GM21515 (cell line): ENCODE measurements at regions not wholly inside any gene's neighbourhood (a gene's known extent, or its start where the extent isn't known, plus 50 kb on each side); places are given as distances from the start of the nearest gene placed in this dataset.
A peak's percentile ranks its signal among the peaks of the same experiment; 100 is the strongest.
"Not testable (repeated sequence)": the region's sequence is repeated elsewhere in the genome, so short reads cannot be mapped to it uniquely, and the experiment has no call there.

Experiments used
- ATAC-seq: cut with Tn5 transposase; IDR thresholded peaks from one replicate; pipeline ENCODE4 v1.9.1; 2021; ENCODE audit not compliant: unreplicated experiment

GRCh38 chr3:147471741-147472140, 62.6 kb downstream of the ZIC1 start:
- no peak for ATAC-seq

GRCh38 chr3:147472846-147473245, 63.7 kb downstream of the ZIC1 start:
- no peak for ATAC-seq

- ATAC-seq, result no peak
Measured at GRCh38 chr3:147483145-147483544, 74.0 kb downstream of the ZIC1 start.

GRCh38 chr3:147483578-147483977, 74.4 kb downstream of the ZIC1 start:
- no peak for ATAC-seq

DNA sequence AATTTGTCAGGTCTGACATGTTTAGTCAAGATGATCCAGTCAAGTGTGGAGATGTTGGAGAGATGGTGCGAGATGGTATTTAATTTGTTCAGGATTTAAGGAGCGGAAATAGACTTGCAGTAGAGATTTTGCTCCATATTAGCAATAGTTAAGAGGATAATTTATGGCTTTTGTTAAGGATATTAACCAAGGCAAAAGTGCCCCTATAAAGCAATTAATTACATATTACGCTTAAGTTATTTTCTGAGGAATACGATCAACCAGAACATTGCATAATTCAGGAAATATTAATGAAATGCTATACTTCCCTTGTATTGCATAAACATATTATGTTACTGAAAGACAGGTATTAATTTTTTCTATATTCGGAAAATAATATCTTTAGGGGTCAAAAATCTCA, 83.9 kb downstream of the ZIC1 start:
- ATAC-seq, result no peak

GRCh38 chr3:147493666-147494065, 84.5 kb downstream of the ZIC1 start:
- ATAC-seq, result no peak

DNA sequence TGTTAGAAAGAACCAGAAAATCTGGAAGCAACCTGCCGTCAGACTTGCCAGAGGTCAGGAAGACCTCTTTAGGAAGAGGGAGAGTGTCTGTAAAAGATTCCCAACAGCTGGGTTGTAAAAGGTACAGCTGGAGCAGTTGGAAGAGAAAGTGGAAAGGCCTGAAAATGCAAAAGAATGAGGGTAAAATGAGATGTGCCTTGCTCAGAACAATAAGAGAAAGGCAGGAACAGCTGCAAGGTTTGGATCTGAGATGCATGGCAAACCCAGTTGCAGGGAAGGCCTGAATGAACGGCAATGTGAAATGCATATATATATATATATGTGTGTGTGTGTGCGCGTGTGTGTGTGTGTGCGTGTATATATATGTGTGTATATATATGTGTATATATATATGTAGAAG, 88.1 kb downstream of the ZIC1 start:
- ATAC-seq, result no peak

DNA sequence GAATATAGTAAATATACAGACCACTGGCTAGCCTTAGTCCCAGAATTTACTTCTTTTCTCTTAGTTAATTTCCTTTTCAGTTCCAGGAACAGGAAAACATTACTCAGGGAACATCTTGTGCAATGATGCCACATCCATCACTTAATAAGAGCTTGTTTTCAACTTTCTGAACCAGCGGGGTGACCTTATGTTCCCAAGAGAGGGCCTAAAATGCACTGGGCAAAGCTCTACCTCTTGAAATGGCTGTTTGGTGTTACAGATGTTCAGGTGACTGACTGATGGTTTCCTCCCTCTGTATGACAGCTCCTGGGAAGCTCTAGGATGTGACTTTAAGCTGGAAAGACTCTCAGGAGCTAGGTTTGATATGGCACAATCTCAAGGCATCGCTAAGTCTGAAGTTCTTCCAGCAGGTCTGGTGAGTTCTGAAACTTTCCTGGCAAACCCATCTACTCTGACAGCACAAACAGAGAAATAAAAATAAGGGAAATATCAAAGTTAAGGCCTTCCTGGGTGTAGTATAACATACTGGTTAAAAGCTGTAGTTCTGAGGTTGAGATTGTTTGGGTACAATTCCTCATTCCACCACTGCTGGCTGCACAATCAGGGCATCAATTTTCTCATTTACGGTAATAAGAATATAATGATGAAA, 98.6 kb downstream of the ZIC1 start:
- no peak for ATAC-seq

- ATAC-seq, result no peak
Measured at GRCh38 chr3:147509448-147509847, 100.3 kb downstream of the ZIC1 start.

DNA sequence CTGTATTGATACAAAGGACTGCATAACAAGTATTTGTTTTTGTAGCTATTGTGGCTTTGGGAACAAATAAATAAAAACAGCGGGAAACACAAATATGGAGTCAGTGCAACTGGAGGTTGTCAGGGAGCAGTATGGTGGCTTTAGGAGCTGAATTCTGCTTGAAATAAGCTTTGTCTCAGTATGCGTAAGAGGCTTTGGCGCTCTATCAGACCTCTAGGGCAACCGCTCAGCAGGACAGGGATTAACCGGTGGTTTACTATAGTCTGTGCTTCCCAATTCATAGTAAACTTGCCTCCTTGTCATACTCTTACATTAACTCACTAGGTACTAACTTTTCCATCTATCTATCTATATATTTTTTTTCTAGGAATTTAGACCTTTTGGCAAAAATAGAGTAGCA, 104.6 kb downstream of the ZIC1 start:
- ATAC-seq, result no peak

GRCh38 chr3:147514366-147515160, 105.4 kb downstream of the ZIC1 start:
- no peak for ATAC-seq

- no peak for ATAC-seq
Measured at GRCh38 chr3:147518465-147518864, 109.3 kb downstream of the ZIC1 start.

DNA sequence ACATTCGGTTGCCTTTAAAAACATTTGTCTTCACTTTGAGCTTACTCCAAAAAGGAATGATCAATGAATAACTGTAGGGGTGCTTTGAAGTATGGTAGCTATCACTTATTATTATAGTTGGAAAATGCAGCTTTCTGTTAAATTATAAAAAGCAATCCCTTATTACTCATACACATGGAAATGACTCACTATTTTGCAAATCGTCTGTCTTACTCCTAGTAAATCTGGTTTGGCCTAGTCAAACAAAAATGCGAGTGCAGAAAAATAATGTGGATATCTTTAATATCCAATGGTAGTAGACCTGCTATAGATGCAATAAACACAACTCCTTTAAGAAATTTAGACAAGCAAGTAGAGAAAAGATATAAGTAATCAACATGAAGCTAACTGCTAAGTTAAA, 112.5 kb downstream of the ZIC1 start:
- ATAC-seq, result no peak

GRCh38 chr3:147522780-147523179, 113.6 kb downstream of the ZIC1 start:
- ATAC-seq, result not testable (repeated sequence)

DNA sequence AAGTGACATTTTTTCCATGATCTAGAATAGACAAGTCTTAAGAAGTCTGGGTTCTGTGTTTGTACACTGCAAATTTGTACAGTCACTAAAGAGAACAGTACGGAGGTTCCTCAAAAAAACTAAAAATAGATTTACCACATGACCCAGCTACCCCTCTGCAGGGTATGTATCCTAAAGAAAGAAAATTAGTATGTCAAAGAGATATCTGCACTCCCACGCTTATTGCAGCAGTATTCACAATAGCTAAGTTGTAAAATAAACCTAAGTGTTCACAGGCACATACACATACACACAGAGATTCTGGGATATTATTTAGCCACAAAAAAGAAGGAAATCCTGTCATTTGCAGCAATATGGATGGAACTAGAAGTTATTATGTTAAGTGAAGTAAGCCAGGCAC, 120.4 kb downstream of the ZIC1 start:
- no peak for ATAC-seq

- ATAC-seq, result peak; percentile 74
Measured at GRCh38 chr3:147538034-147538433, 128.9 kb downstream of the ZIC1 start.

- no peak for ATAC-seq
Measured at GRCh38 chr3:147540921-147541320, 131.8 kb downstream of the ZIC1 start.

DNA sequence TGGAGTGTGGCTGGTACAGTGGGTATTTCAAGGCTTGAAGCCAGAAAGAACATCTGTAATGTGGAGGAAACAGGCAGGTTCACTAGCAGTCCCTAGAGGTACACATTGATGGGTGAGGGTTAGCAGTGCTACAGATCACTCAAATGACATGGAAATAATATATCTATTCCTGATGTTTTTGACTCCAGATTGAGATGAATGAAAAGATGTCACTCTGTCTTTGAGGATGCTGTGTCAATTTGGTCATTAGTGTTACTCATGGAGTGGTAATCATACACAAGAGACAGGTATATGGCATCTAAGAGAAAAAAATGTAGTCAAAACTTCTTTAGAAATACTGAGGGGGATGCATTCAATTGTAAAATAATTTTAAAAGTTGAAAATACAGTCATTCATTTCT, 135.1 kb downstream of the ZIC1 start:
- ATAC-seq, result no peak

GRCh38 chr3:147551491-147551890, 142.3 kb downstream of the ZIC1 start:
- ATAC-seq, result no peak

GRCh38 chr3:147554332-147554731, 145.2 kb downstream of the ZIC1 start:
- ATAC-seq, result no peak

DNA sequence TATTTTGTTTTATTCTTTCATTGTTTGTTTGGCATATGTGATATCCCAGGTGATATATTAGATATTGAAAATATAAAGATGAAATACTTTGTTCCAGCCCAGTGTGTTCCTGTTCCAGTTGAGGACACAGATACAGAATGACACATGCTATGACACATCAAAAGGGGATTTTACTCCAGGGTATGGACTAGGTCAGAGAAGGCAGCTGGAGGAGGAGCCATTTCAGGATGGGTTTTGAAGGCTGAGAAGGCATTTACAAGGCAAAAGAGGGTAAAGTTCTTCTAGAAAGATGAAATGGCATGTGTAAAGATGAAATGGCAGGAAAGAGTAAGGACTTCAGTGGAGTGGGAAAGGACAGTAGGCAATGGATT, 163.8 kb downstream of the ZIC1 start:
- ATAC-seq, result no peak

DNA sequence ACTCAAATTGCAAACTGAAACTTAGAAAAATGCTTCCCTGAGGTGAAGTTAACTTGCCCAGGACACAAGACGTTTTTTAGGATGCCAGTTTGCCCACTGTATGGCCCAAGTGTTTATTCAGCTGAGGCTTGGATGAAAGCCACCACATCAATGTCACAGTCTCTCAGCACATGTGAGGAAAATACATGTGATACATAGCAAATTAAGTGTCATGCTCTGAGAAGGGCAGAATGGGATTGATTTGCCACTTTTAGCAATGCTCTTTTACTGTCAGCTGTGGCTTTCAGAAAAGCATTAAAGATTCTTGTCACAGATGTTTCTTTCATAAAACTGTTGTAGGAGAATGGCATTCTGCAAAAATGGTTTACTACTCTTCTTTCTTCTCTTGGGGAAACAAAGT, 165.5 kb downstream of the ZIC1 start:
- no peak for ATAC-seq

GRCh38 chr3:147575391-147575790, 166.2 kb downstream of the ZIC1 start:
- no peak for ATAC-seq
